ENCODE measurements at regions not wholly inside any gene's neighbourhood (a gene's known extent, or its start where the extent isn't known, plus 50 kb on each side); places are given as distances from the start of the nearest gene placed in this dataset.

- Mint-ChIP-seq H3K27ac (no peak overlapping the region), H3K4me1 (no peaks in the 10 kb centered on the region), H3K9me3 (peaks cover 0 to 7% (median 3%) of the 10 kb centered on the region in 7 donors), H3K4me3 (no peak overlapping the region), H3K27me3 (no peaks in the 10 kb centered on the region), H3K36me3 (no peaks in the 10 kb centered on the region)
- Histone ChIP-seq H3K4me3 (ENCODE audit: low read depth, low read length) (no peak overlapping the region), H3K27ac (ENCODE audit: insufficient read depth, low read length, poor library complexity, severe bottlenecking) (no peak overlapping the region), H3K27me3 (ENCODE audit: control insufficient read depth, insufficient read depth, low read length) (no peaks in the 10 kb centered on the region), H3K4me1 (ENCODE audit: control insufficient read depth, insufficient read depth, low read length, poor library complexity, severe bottlenecking) (no peaks in the 10 kb centered on the region), H3K36me3 (ENCODE audit: control insufficient read depth, insufficient read depth, low read length) (no peaks in the 10 kb centered on the region), H3K9me3 (ENCODE audit: control insufficient read depth in 2 of 2, low read length in 2 of 2) (no peaks in the 10 kb centered on the region)
- DNase-seq (no peak), ATAC-seq (ENCODE audit: low read depth in 2 of 2) (no peak)
These were observed 266.6 kb downstream of the PRELID2 start for GRCh38 chr5:145568581-145568980.

GRCh38 chr5:145562931-145563330, 272.2 kb downstream of the PRELID2 start:
- ATAC-seq (ENCODE audit: low read depth in 2 of 2): no peak
- H3K4me1 Mint-ChIP-seq: no peaks in the 10 kb centered on the region
- DNase-seq: no peak
- no peak overlapping the region for H3K4me3 Mint-ChIP-seq
- no peaks in the 10 kb centered on the region for H3K9me3 ChIP-seq (ENCODE audit: control insufficient read depth in 2 of 2, low read length in 2 of 2)
- H3K4me1 ChIP-seq (ENCODE audit: control insufficient read depth, insufficient read depth, low read length, poor library complexity, severe bottlenecking): no peaks in the 10 kb centered on the region
- H3K4me3 ChIP-seq (ENCODE audit: low read depth, low read length): no peak overlapping the region
- no peaks in the 10 kb centered on the region for H3K36me3 Mint-ChIP-seq
- H3K27ac Mint-ChIP-seq: no peak overlapping the region
- no peaks in the 10 kb centered on the region for H3K27me3 Mint-ChIP-seq
- H3K9me3 Mint-ChIP-seq: peaks cover 0 to 9% (median 7%) of the 10 kb centered on the region in 7 donors
- H3K36me3 ChIP-seq (ENCODE audit: control insufficient read depth, insufficient read depth, low read length): no peaks in the 10 kb centered on the region
- H3K27me3 ChIP-seq (ENCODE audit: control insufficient read depth, insufficient read depth, low read length): no peaks in the 10 kb centered on the region
- no peak overlapping the region for H3K27ac ChIP-seq (ENCODE audit: insufficient read depth, low read length, poor library complexity, severe bottlenecking)

GRCh38 chr5:145558288-145558687, 276.9 kb downstream of the PRELID2 start:
- H3K36me3 Mint-ChIP-seq: no peaks in the 10 kb centered on the region
- DNase-seq (no peak), ATAC-seq (ENCODE audit: low read depth in 2 of 2) (no peak)
- no peaks in the 10 kb centered on the region for H3K36me3 ChIP-seq (ENCODE audit: control insufficient read depth, insufficient read depth, low read length)
- H3K4me1 Mint-ChIP-seq: no peaks in the 10 kb centered on the region
- no peaks in the 10 kb centered on the region for H3K27me3 Mint-ChIP-seq
- peaks cover 2 to 19% (median 5%) of the 10 kb centered on the region in 7 donors for H3K9me3 Mint-ChIP-seq
- H3K9me3 ChIP-seq (ENCODE audit: control insufficient read depth in 2 of 2, low read length in 2 of 2): no peaks in the 10 kb centered on the region
- H3K4me1 ChIP-seq (ENCODE audit: control insufficient read depth, insufficient read depth, low read length, poor library complexity, severe bottlenecking): no peaks in the 10 kb centered on the region
- no peak overlapping the region for H3K27ac Mint-ChIP-seq
- no peak overlapping the region for H3K27ac ChIP-seq (ENCODE audit: insufficient read depth, low read length, poor library complexity, severe bottlenecking)
- no peak overlapping the region for H3K4me3 Mint-ChIP-seq
- H3K27me3 ChIP-seq (ENCODE audit: control insufficient read depth, insufficient read depth, low read length): no peaks in the 10 kb centered on the region
- no peak overlapping the region for H3K4me3 ChIP-seq (ENCODE audit: low read depth, low read length)

- no peaks in the 10 kb centered on the region for H3K4me1 ChIP-seq (ENCODE audit: control insufficient read depth, insufficient read depth, low read length, poor library complexity, severe bottlenecking)
- no peaks in the 10 kb centered on the region for H3K9me3 ChIP-seq (ENCODE audit: control insufficient read depth in 2 of 2, low read length in 2 of 2)
- H3K9me3 Mint-ChIP-seq: peaks cover 2 to 21% (median 3%) of the 10 kb centered on the region in 7 donors
- no peaks in the 10 kb centered on the region for H3K36me3 Mint-ChIP-seq
- no peaks in the 10 kb centered on the region for H3K27me3 ChIP-seq (ENCODE audit: control insufficient read depth, insufficient read depth, low read length)
- H3K4me3 ChIP-seq (ENCODE audit: low read depth, low read length): no peak overlapping the region
- ATAC-seq (ENCODE audit: low read depth in 2 of 2) (no peak), DNase-seq (no peak)
- no peak overlapping the region for H3K4me3 Mint-ChIP-seq
- no peak overlapping the region for H3K27ac Mint-ChIP-seq
- no peaks in the 10 kb centered on the region for H3K4me1 Mint-ChIP-seq
- H3K36me3 ChIP-seq (ENCODE audit: control insufficient read depth, insufficient read depth, low read length): no peaks in the 10 kb centered on the region
- no peaks in the 10 kb centered on the region for H3K27me3 Mint-ChIP-seq
- no peak overlapping the region for H3K27ac ChIP-seq (ENCODE audit: insufficient read depth, low read length, poor library complexity, severe bottlenecking)
These were observed 277.8 kb downstream of the PRELID2 start for GRCh38 chr5:145557345-145557744.

- Mint-ChIP-seq H3K4me3 (no peak overlapping the region), H3K36me3 (no peaks in the 10 kb centered on the region), H3K27me3 (no peaks in the 10 kb centered on the region), H3K9me3 (peaks cover 1 to 15% (median 3%) of the 10 kb centered on the region in 7 donors), H3K27ac (no peak overlapping the region), H3K4me1 (no peaks in the 10 kb centered on the region)
- H3K27ac ChIP-seq (ENCODE audit: insufficient read depth, low read length, poor library complexity, severe bottlenecking): no peak overlapping the region
- H3K4me1 ChIP-seq (ENCODE audit: control insufficient read depth, insufficient read depth, low read length, poor library complexity, severe bottlenecking): no peaks in the 10 kb centered on the region
- no peaks in the 10 kb centered on the region for H3K36me3 ChIP-seq (ENCODE audit: control insufficient read depth, insufficient read depth, low read length)
- no peaks in the 10 kb centered on the region for H3K27me3 ChIP-seq (ENCODE audit: control insufficient read depth, insufficient read depth, low read length)
- ATAC-seq (ENCODE audit: low read depth in 2 of 2) (no peak), DNase-seq (no peak)
- no peak overlapping the region for H3K4me3 ChIP-seq (ENCODE audit: low read depth, low read length)
- no peaks in the 10 kb centered on the region for H3K9me3 ChIP-seq (ENCODE audit: control insufficient read depth in 2 of 2, low read length in 2 of 2)
These were observed 280.7 kb downstream of the PRELID2 start for GRCh38 chr5:145554399-145554798.

- Histone ChIP-seq H3K4me1 (ENCODE audit: control insufficient read depth, insufficient read depth, low read length, poor library complexity, severe bottlenecking) (no peaks in the 10 kb centered on the region), H3K36me3 (ENCODE audit: control insufficient read depth, insufficient read depth, low read length) (no peaks in the 10 kb centered on the region), H3K27ac (ENCODE audit: insufficient read depth, low read length, poor library complexity, severe bottlenecking) (no peak overlapping the region), H3K9me3 (ENCODE audit: control insufficient read depth in 2 of 2, low read length in 2 of 2) (no peaks in the 10 kb centered on the region), H3K4me3 (ENCODE audit: low read depth, low read length) (no peak overlapping the region), H3K27me3 (ENCODE audit: control insufficient read depth, insufficient read depth, low read length) (no peaks in the 10 kb centered on the region)
- DNase-seq: no peak
- Mint-ChIP-seq H3K27ac (no peak overlapping the region), H3K27me3 (no peaks in the 10 kb centered on the region), H3K36me3 (no peaks in the 10 kb centered on the region), H3K4me3 (no peak overlapping the region), H3K9me3 (peaks cover 2 to 15% (median 3%) of the 10 kb centered on the region in 7 donors), H3K4me1 (no peaks in the 10 kb centered on the region)
- ATAC-seq (ENCODE audit: low read depth in 2 of 2): no peak
These were observed 282.0 kb downstream of the PRELID2 start for GRCh38 chr5:145553177-145553576.

GRCh38 chr5:145551714-145552113, 283.4 kb downstream of the PRELID2 start:
- no peaks in the 10 kb centered on the region for H3K4me1 Mint-ChIP-seq
- Histone ChIP-seq H3K27me3 (ENCODE audit: control insufficient read depth, insufficient read depth, low read length) (no peaks in the 10 kb centered on the region), H3K36me3 (ENCODE audit: control insufficient read depth, insufficient read depth, low read length) (no peaks in the 10 kb centered on the region), H3K27ac (ENCODE audit: insufficient read depth, low read length, poor library complexity, severe bottlenecking) (no peak overlapping the region), H3K4me1 (ENCODE audit: control insufficient read depth, insufficient read depth, low read length, poor library complexity, severe bottlenecking) (no peaks in the 10 kb centered on the region), H3K4me3 (ENCODE audit: low read depth, low read length) (no peak overlapping the region), H3K9me3 (ENCODE audit: control insufficient read depth in 2 of 2, low read length in 2 of 2) (no peaks in the 10 kb centered on the region)
- no peak overlapping the region for H3K4me3 Mint-ChIP-seq
- H3K36me3 Mint-ChIP-seq: no peaks in the 10 kb centered on the region
- no peak overlapping the region for H3K27ac Mint-ChIP-seq
- ATAC-seq (ENCODE audit: low read depth in 2 of 2) (no peak), DNase-seq (no peak)
- H3K27me3 Mint-ChIP-seq: no peaks in the 10 kb centered on the region
- peaks cover 1 to 8% (median 4%) of the 10 kb centered on the region in 7 donors for H3K9me3 Mint-ChIP-seq

GRCh38 chr5:145548097-145548496, 287.0 kb downstream of the PRELID2 start:
- no peak overlapping the region for H3K27ac ChIP-seq (ENCODE audit: insufficient read depth, low read length, poor library complexity, severe bottlenecking)
- H3K27me3 ChIP-seq (ENCODE audit: control insufficient read depth, insufficient read depth, low read length): no peaks in the 10 kb centered on the region
- H3K4me3 ChIP-seq (ENCODE audit: low read depth, low read length): no peak overlapping the region
- Mint-ChIP-seq H3K9me3 (peaks cover 0 to 8% (median 2%) of the 10 kb centered on the region in 7 donors), H3K4me1 (no peaks in the 10 kb centered on the region), H3K36me3 (no peaks in the 10 kb centered on the region), H3K4me3 (no peak overlapping the region), H3K27ac (no peak overlapping the region), H3K27me3 (no peaks in the 10 kb centered on the region)
- no peaks in the 10 kb centered on the region for H3K9me3 ChIP-seq (ENCODE audit: control insufficient read depth in 2 of 2, low read length in 2 of 2)
- H3K4me1 ChIP-seq (ENCODE audit: control insufficient read depth, insufficient read depth, low read length, poor library complexity, severe bottlenecking): no peaks in the 10 kb centered on the region
- DNase-seq (no peak), ATAC-seq (ENCODE audit: low read depth in 2 of 2) (no peak)
- no peaks in the 10 kb centered on the region for H3K36me3 ChIP-seq (ENCODE audit: control insufficient read depth, insufficient read depth, low read length)
